Esophagus squamous epithelium (tissue), 5 donors: ENCODE measurements at regions not wholly inside any gene's neighbourhood (a gene's known extent, or its start where the extent isn't known, plus 50 kb on each side); places are given as distances from the start of the nearest gene placed in this dataset.

Experiments used
- DNase-seq: peaks from one replicate; lab custom pipeline; 2025; lab: John Stamatoyannopoulos, UW
- H3K27ac ChIP-seq, 4 donors: fragments of 200-600 bp; sonication (generic); one replicate each; pipeline ENCODE4 v1.5.1; 2016 to 2019; ENCODE audit warnings: mild to moderate bottlenecking in 1 of 4
- H3K27me3 ChIP-seq, 4 donors: fragments of 200-600 bp; sonication (generic); 1 replicate in 3 of 4; 2 replicates in 1 of 4; pipeline versions ENCODE4 v1.5.1 to v1.6.0; 2017 to 2021; ENCODE audit warnings: antibody characterized with exemption in 1 of 4
- H3K36me3 ChIP-seq, 3 donors: fragments of 200-600 bp; sonication (generic); one replicate each; pipeline ENCODE4 v1.5.1; 2016 to 2019
- H3K4me1 ChIP-seq, 3 donors: fragments of 200-600 bp; sonication (generic); one replicate each; pipeline ENCODE4 v1.5.1; 2017 to 2019
- H3K4me3 ChIP-seq, 4 donors: fragments of 200-600 bp; sonication (generic); 1 replicate in 3 of 4; 2 replicates in 1 of 4; pipeline ENCODE4 v1.5.1; 2016 to 2019; ENCODE audit warnings: mild to moderate bottlenecking in 2 of 4, moderate library complexity in 1 of 4
- H3K9me3 ChIP-seq, 3 donors: fragments of 200-600 bp; sonication (generic); one replicate each; pipeline ENCODE4 v1.5.1; 2016 to 2019
- CTCF ChIP-seq, 6 experiments: fragments of 450-650 bp in 4 of 6; fragments of 200-600 bp in 2 of 6; sonication (generic) in 2 of 6; IDR thresholded peaks; one replicate each; pipeline ENCODE4 v1.5.1; 2016 to 2019; ENCODE audit warnings: antibody characterized with exemption in 6 of 6, mild to moderate bottlenecking in 4 of 6, moderate library complexity in 4 of 6
- POLR2A ChIP-seq, 4 donors: fragments of 450-650 bp; IDR thresholded peaks; one replicate each; pipeline ENCODE4 v1.6.1; 2017; ENCODE audit warnings: antibody characterized with exemption in 4 of 4, mild to moderate bottlenecking in 4 of 4, moderate library complexity in 3 of 4
- WGBS, 2 donors: methylation state at CpG; one replicate each; pipeline ENCODE4 v1.1.5; 2018; 5-methylcytosine and 5-hydroxymethylcytosine counted together
- intact Hi-C: fragments of 100-400 bp; cut with DNase I; formaldehyde crosslinking; loops from one replicate; pipeline ENCODE4 v1.15.0; 2022
- donor health status: DM: yes; HTN: yes; CAD: no.

- no peaks in the 10 kb centered on the region for H3K36me3 ChIP-seq
- intact Hi-C loops = no loop called here
- TF ChIP-seq CTCF (IDR thresholded peaks at IDR 0.05) (no peak), POLR2A (IDR thresholded peaks at IDR 0.05) (no peak)
- WGBS, 2 donors = 73 to 100% methylated on average over 1 of the region's 1 CpG
- no peak overlapping the region for H3K4me3 ChIP-seq
- peaks cover 0 to 63% (median 1%) of the 10 kb centered on the region in 4 donors for H3K27me3 ChIP-seq
- no peak for DNase-seq
- H3K4me1 ChIP-seq = no peaks in the 10 kb centered on the region
- peaks cover 0 to 13% (median 10%) of the 10 kb centered on the region in 3 donors for H3K9me3 ChIP-seq
- no peak overlapping the region for H3K27ac ChIP-seq
Measured at GRCh38 chr1:29861446-29861845, 625.1 kb downstream of the PTPRU start.

DNA sequence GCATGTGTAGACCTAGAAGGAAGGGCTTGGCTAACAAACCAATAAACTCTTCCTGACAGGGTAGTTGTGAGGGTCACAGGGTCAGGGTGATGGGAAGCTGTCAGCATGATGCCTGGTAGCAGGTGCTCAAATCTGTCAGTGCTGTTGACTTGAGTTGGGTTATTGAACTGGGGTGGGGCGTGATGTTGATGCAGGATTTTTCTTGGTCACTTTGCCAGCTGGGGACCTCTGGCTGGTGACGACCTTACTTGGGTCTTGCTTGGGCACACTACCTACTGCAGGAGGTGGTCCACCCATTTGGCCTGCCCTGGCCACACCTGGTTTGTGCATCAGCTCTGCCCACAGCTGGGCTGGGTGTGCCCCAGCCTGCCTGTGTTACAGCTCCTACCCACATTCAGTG lies 624.4 kb downstream of the PTPRU start:
- no peaks in the 10 kb centered on the region for H3K4me1 ChIP-seq
- intact Hi-C loops = no loop called here
- 92% methylated on average over 2 of the region's 2 CpGs; no CpG with 5 or more reads in 1 of the 2 donors for whole genome bisulfite sequencing, 2 donors
- H3K27ac ChIP-seq = no peak overlapping the region
- H3K9me3 ChIP-seq = peaks cover 0 to 13% (median 10%) of the 10 kb centered on the region in 3 donors
- no peak for DNase-seq
- H3K4me3 ChIP-seq = no peak overlapping the region
- H3K27me3 ChIP-seq = peaks cover 0 to 65% (median under 1%) of the 10 kb centered on the region in 4 donors
- no peaks in the 10 kb centered on the region for H3K36me3 ChIP-seq
- no peak for TF ChIP-seq POLR2A (IDR thresholded peaks at IDR 0.05)
- TF ChIP-seq CTCF (IDR thresholded peaks at IDR 0.05) = no peak

GRCh38 chr1:29860056-29860455 lies 623.7 kb downstream of the PTPRU start:
- DNase-seq = no peak
- TF ChIP-seq POLR2A (IDR thresholded peaks at IDR 0.05) (no peak), CTCF (IDR thresholded peaks at IDR 0.05) (no peak)
- Histone ChIP-seq H3K9me3 (peaks cover 0 to 13% (median 10%) of the 10 kb centered on the region in 3 donors), H3K36me3 (no peaks in the 10 kb centered on the region), H3K4me1 (no peaks in the 10 kb centered on the region), H3K4me3 (no peak overlapping the region), H3K27me3 (peaks cover 0 to 65% (median 0%) of the 10 kb centered on the region in 4 donors), H3K27ac (no peak overlapping the region)
- 80 to 86% methylated on average over 1 of the region's 1 CpG for WGBS, 2 donors
- intact Hi-C loops = no loop called here

DNA sequence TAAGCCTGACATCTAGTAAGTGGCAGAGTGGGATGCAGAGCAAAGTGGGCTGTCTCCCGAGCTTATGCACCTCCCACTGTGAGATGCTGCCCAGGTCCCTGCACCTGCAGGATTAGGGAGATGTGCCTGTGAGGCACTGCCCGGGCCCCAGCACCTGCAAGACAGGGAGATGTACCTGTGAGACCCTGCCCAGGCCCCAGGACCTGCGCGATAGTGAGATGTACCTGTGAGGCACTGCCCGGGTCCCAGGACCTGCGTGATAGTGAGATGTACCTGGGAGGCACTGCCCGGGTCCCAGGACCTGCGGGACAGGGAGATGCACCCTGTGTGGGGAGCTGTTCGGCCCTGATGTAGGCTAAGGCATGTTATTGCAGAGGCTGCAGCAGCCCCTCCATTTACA lies 622.8 kb downstream of the PTPRU start:
- Histone ChIP-seq H3K27me3 (peaks cover 0 to 67% (median 0%) of the 10 kb centered on the region in 4 donors), H3K36me3 (no peaks in the 10 kb centered on the region), H3K4me3 (no peak overlapping the region), H3K27ac (no peak overlapping the region), H3K9me3 (peaks cover 0 to 13% (median 10%) of the 10 kb centered on the region in 3 donors), H3K4me1 (no peaks in the 10 kb centered on the region)
- no peak for TF ChIP-seq POLR2A (IDR thresholded peaks at IDR 0.05)
- no peak for TF ChIP-seq CTCF (IDR thresholded peaks at IDR 0.05)
- 43 to 63% methylated on average over 1 to 4 of the region's 9 CpGs for WGBS, 2 donors
- no peak for DNase-seq
- intact Hi-C loops = no loop called here

- Histone ChIP-seq H3K27me3 (peaks cover 0 to 67% (median 0%) of the 10 kb centered on the region in 4 donors), H3K9me3 (peaks cover 0 to 13% (median 10%) of the 10 kb centered on the region in 3 donors), H3K36me3 (no peaks in the 10 kb centered on the region), H3K4me3 (no peak overlapping the region), H3K27ac (no peak overlapping the region), H3K4me1 (no peaks in the 10 kb centered on the region)
- no peak for DNase-seq
- TF ChIP-seq POLR2A (IDR thresholded peaks at IDR 0.05) = no peak
- TF ChIP-seq CTCF (IDR thresholded peaks at IDR 0.05) = no peak
- intact Hi-C loops = no loop called here
- WGBS, 2 donors = 38 to 48% methylated on average over 6 of the region's 6 CpGs
Measured at GRCh38 chr1:29858646-29859045, 622.3 kb downstream of the PTPRU start.
